ENCODE measurements at regions not wholly inside any gene's neighbourhood (a gene's known extent, or its start where the extent isn't known, plus 50 kb on each side); places are given as distances from the start of the nearest gene placed in this dataset.

DNA sequence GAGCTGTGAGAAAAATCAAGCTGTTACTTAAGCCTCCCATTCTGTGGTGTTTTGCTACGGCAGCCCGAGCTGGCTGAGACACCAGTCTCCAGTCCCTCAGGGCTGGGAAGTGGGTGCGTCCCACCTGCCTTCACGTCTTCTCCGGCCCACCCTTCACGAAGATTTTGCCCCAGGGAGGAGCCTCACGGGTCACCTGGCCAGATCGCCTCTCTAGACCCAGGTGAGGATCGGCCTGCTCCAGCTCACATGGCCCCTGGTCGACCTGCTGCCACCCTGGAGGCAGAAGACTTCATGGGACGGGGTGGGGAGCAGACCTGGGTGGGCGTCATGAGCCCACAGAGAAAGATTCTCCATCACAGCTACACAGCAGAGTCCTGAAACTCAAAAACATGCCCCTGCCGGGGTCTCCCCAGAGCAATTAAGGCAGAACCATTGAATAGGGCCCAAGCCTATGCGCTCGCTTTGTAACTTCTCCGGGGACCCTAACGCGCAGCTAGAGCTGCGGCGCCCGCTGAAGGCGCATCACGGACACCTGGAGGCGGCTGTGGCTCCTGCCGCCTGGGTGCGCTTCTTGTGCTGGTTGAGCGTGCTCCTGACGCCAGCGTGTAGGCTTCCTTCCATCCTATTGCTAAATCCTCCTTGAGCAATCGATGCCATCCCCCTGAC lies 92.6 kb upstream of the ALDH1A3 start:
- TF ChIP-seq GABPA (IDR thresholded peaks at IDR 0.05; ENCODE audit: borderline replicate concordance, insufficient read depth, low read length) (no peak), TCF12 (IDR thresholded peaks at IDR 0.05; ENCODE audit: low read depth, low read length) (no peak), SP1 (IDR thresholded peaks at IDR 0.05; ENCODE audit: low read depth, low read length) (no peak), EP300 (IDR thresholded peaks at IDR 0.05; ENCODE audit: borderline replicate concordance in 1 of 2, low read depth in 2 of 2, low read length in 2 of 2) (no peak), ASH2L (IDR thresholded peaks at IDR 0.05; ENCODE audit: low read length) (no peak), POLR2AphosphoS5 (IDR thresholded peaks at IDR 0.05; ENCODE audit: low read depth, low read length) (no peak), POLR2A (IDR thresholded peaks at IDR 0.05; ENCODE audit: control extremely low read depth in 1 of 2, low read depth in 2 of 2, low read length in 2 of 2) (no peak), RFX5 (IDR thresholded peaks at IDR 0.05; ENCODE audit: borderline replicate concordance, low read depth, low read length) (no peak), EGR1 (IDR thresholded peaks at IDR 0.05; ENCODE audit: borderline replicate concordance, low read depth, low read length) (no peak), SUZ12 (IDR thresholded peaks at IDR 0.05; ENCODE audit: low read length) (no peak), SP2 (IDR thresholded peaks at IDR 0.05; ENCODE audit: low read length) (no peak), SRF (IDR thresholded peaks at IDR 0.05; ENCODE audit: low read depth, low read length) (no peak)
- TF ChIP-seq, protein P1, sequence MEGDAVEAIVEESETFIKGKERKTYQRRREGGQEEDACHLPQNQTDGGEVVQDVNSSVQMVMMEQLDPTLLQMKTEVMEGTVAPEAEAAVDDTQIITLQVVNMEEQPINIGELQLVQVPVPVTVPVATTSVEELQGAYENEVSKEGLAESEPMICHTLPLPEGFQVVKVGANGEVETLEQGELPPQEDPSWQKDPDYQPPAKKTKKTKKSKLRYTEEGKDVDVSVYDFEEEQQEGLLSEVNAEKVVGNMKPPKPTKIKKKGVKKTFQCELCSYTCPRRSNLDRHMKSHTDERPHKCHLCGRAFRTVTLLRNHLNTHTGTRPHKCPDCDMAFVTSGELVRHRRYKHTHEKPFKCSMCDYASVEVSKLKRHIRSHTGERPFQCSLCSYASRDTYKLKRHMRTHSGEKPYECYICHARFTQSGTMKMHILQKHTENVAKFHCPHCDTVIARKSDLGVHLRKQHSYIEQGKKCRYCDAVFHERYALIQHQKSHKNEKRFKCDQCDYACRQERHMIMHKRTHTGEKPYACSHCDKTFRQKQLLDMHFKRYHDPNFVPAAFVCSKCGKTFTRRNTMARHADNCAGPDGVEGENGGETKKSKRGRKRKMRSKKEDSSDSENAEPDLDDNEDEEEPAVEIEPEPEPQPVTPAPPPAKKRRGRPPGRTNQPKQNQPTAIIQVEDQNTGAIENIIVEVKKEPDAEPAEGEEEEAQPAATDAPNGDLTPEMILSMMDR (IDR thresholded peaks at IDR 0.05; ENCODE audit: control extremely low read depth in 1 of 3, insufficient read depth in 1 of 3, low read depth in 1 of 3, low read length in 3 of 3): no peak
- TF ChIP-seq, protein P2, sequence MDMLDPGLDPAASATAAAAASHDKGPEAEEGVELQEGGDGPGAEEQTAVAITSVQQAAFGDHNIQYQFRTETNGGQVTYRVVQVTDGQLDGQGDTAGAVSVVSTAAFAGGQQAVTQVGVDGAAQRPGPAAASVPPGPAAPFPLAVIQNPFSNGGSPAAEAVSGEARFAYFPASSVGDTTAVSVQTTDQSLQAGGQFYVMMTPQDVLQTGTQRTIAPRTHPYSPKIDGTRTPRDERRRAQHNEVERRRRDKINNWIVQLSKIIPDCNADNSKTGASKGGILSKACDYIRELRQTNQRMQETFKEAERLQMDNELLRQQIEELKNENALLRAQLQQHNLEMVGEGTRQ (IDR thresholded peaks at IDR 0.05; ENCODE audit: low read length): no peak

All from H1 (cell line).